H9 (cell line): ENCODE measurements at regions not wholly inside any gene's neighbourhood (a gene's known extent, or its start where the extent isn't known, plus 50 kb on each side); places are given as distances from the start of the nearest gene placed in this dataset.

ENCODE experiments used
- DNase-seq: peaks from one replicate; pipeline ENCODE4 v3.0.0-alpha.2; 2017
- H2AFZ ChIP-seq: one replicate; pipeline ENCODE4 v1.6.1; 2013; ENCODE audit warnings: mild to moderate bottlenecking, low read length, control low read depth, moderate library complexity
- H2AK5ac ChIP-seq: 2 replicates; pipeline ENCODE4 v1.6.1; 2013; ENCODE audit warnings: low read length, control low read depth, mixed read lengths; ENCODE audit not compliant: insufficient read length
- H2BK120ac ChIP-seq: one replicate; pipeline ENCODE4 v1.6.1; 2013; ENCODE audit warnings: low read depth, mild to moderate bottlenecking, low read length, control low read depth, inconsistent platforms; ENCODE audit not compliant: poor library complexity, severe bottlenecking
- H2BK12ac ChIP-seq: 2 replicates; pipeline ENCODE4 v1.6.1; 2013; ENCODE audit warnings: low read length, control low read depth, mixed read lengths, low read depth; ENCODE audit not compliant: insufficient read length
- H2BK15ac ChIP-seq: 2 replicates; pipeline ENCODE4 v1.6.1; 2013; ENCODE audit warnings: low read depth, low read length, control low read depth
- H2BK20ac ChIP-seq: one replicate; pipeline ENCODE4 v1.6.1; 2013; ENCODE audit warnings: low read depth, mild to moderate bottlenecking, low read length, control low read depth, inconsistent platforms; ENCODE audit not compliant: poor library complexity, severe bottlenecking
- H2BK5ac ChIP-seq: 2 replicates; pipeline ENCODE4 v1.6.1; 2013; ENCODE audit warnings: low read length, control low read depth, mixed read lengths; ENCODE audit not compliant: insufficient read length
- H3K14ac ChIP-seq: 2 replicates; pipeline ENCODE4 v1.6.1; 2013; ENCODE audit warnings: low read length, control low read depth; ENCODE audit not compliant: insufficient read depth
- H3K18ac ChIP-seq: 2 replicates; pipeline ENCODE4 v1.6.1; 2013; ENCODE audit warnings: low read depth, mild to moderate bottlenecking, mixed read lengths, low read length, control low read depth; ENCODE audit not compliant: insufficient read length
- H3K23ac ChIP-seq: 2 replicates; pipeline ENCODE4 v1.6.1; 2013; ENCODE audit warnings: low read length, control low read depth, mixed read lengths, low read depth; ENCODE audit not compliant: insufficient read length
- H3K23me2 ChIP-seq: 2 replicates; pipeline ENCODE4 v1.6.1; 2013; ENCODE audit warnings: low read depth, mild to moderate bottlenecking, mixed read lengths, low read length, control low read depth; ENCODE audit not compliant: insufficient read length, poor library complexity, severe bottlenecking
- H3K27ac ChIP-seq: 2 replicates; pipeline ENCODE4 v1.5.1; 2013; ENCODE audit warnings: low read length, control low read depth, mixed read lengths, low read depth; ENCODE audit not compliant: insufficient read length
- H3K27me3 ChIP-seq: 2 replicates; pipeline ENCODE4 v1.6.1; 2013; ENCODE audit warnings: low read length, control low read depth, inconsistent platforms; ENCODE audit not compliant: insufficient read depth
- H3K4ac ChIP-seq: 2 replicates; pipeline ENCODE4 v1.6.1; 2013; ENCODE audit warnings: low read depth, mild to moderate bottlenecking, control low read depth, inconsistent platforms, low read length, moderate library complexity
- H3K4me1 ChIP-seq: 2 replicates; pipeline ENCODE4 v1.6.1; 2013; ENCODE audit warnings: low read length, control low read depth, inconsistent platforms; ENCODE audit not compliant: insufficient read depth
- H3K4me2 ChIP-seq: 2 replicates; pipeline ENCODE4 v1.6.1; 2013; ENCODE audit warnings: low read length, control low read depth, mixed read lengths; ENCODE audit not compliant: insufficient read length, insufficient read depth
- H3K56ac ChIP-seq: 2 replicates; pipeline ENCODE4 v1.6.1; 2013; ENCODE audit warnings: low read depth, mild to moderate bottlenecking, mixed read lengths, low read length, control low read depth; ENCODE audit not compliant: insufficient read length
- H3K79me1 ChIP-seq: 2 replicates; pipeline ENCODE4 v1.6.1; 2013; ENCODE audit warnings: low read depth, mild to moderate bottlenecking, moderate library complexity, low read length, control low read depth, inconsistent platforms; ENCODE audit not compliant: insufficient read depth, poor library complexity, severe bottlenecking
- H3K79me2 ChIP-seq: 2 replicates; pipeline ENCODE4 v1.6.1; 2013; ENCODE audit warnings: low read length, control low read depth, inconsistent platforms; ENCODE audit not compliant: insufficient read depth
- H3K9ac ChIP-seq: 2 replicates; pipeline ENCODE4 v1.6.1; 2013; ENCODE audit warnings: low read length, control low read depth, mixed read lengths; ENCODE audit not compliant: insufficient read length; ENCODE audit errors: extremely low read depth
- H3K9me3 ChIP-seq: one replicate; pipeline ENCODE4 v1.6.1; 2013; ENCODE audit warnings: low read depth, low read length, inconsistent platforms; ENCODE audit not compliant: control insufficient read depth
- H3T11ph ChIP-seq: one replicate; pipeline ENCODE4 v1.6.1; 2013; ENCODE audit warnings: mild to moderate bottlenecking, low read length, control low read depth, inconsistent platforms
- H4K20me1 ChIP-seq: one replicate; pipeline ENCODE4 v1.6.1; 2013; ENCODE audit not compliant: control insufficient read depth, insufficient read length, insufficient read depth
- H4K5ac ChIP-seq: 2 replicates; pipeline ENCODE4 v1.6.1; 2013; ENCODE audit warnings: low read depth, mild to moderate bottlenecking, mixed read lengths, low read length, control low read depth; ENCODE audit not compliant: insufficient read length
- H4K8ac ChIP-seq: replicated peaks from 2 replicates; pipeline ENCODE4 v1.6.1; 2013; ENCODE audit warnings: low read length, control low read depth, mixed read lengths, low read depth; ENCODE audit not compliant: insufficient read length
- H4K91ac ChIP-seq: 2 replicates; pipeline ENCODE4 v1.6.1; 2013; ENCODE audit warnings: low read depth, mild to moderate bottlenecking, moderate library complexity, mixed read lengths, low read length, control low read depth; ENCODE audit not compliant: insufficient read length
- H3K27ac Mint-ChIP-seq, 3 experiments: 2 replicates in 2 of 3; 3 replicates in 1 of 3; pipeline ENCODE4 v1.8.0; 2020 to 2021; ENCODE audit warnings: mixed read lengths in 3 of 3, mild to moderate bottlenecking in 1 of 3, moderate library complexity in 1 of 3
- H3K27me3 Mint-ChIP-seq: 2 replicates; pipeline ENCODE4 v1.8.0; 2021; ENCODE audit warnings: low read depth, mild to moderate bottlenecking, moderate library complexity, mixed read lengths
- H3K36me3 Mint-ChIP-seq, 3 experiments: 2 replicates in 2 of 3; 3 replicates in 1 of 3; pipeline ENCODE4 v1.8.0; 2020 to 2021; ENCODE audit warnings: low read depth in 3 of 3, mixed read lengths in 3 of 3; ENCODE audit not compliant: insufficient read depth in 1 of 3
- H3K4me1 Mint-ChIP-seq, 2 experiments: 2 replicates each; pipeline ENCODE4 v1.8.0; 2020; ENCODE audit warnings: mixed read lengths in 2 of 2
- H3K4me3 Mint-ChIP-seq, 2 experiments: 2 replicates in 1 of 2; 3 replicates in 1 of 2; pipeline ENCODE4 v1.8.0; 2020 to 2021; ENCODE audit warnings: mild to moderate bottlenecking in 2 of 2, mixed read lengths in 2 of 2, moderate library complexity in 1 of 2
- H3K9me3 Mint-ChIP-seq, 2 experiments: 2 replicates in 1 of 2; 3 replicates in 1 of 2; pipeline ENCODE4 v1.8.0; 2020; ENCODE audit warnings: mild to moderate bottlenecking in 2 of 2, mixed read lengths in 2 of 2, moderate library complexity in 1 of 2
- WGBS: extraction: QIAGEN DNeasy Blood & Tissue Kit; methylation state at CpG from one replicate; pipeline ENCODE4 v1.1.7; 2013; ENCODE audit warnings: missing lambda C conversion rate, low lambda C conversion rate, mixed read lengths; ENCODE audit not compliant: insufficient read length; ENCODE audit errors: extremely low coverage; 5-methylcytosine and 5-hydroxymethylcytosine counted together
- TF ChIP-seq, protein P1 (sequence below): fragments of 200-600 bp; sonication (generic); conservative IDR thresholded peaks from 3 replicates; pipeline ENCODE4 v1.8.0; 2021; ENCODE audit warnings: antibody characterized with exemption, mild to moderate bottlenecking

DNA sequence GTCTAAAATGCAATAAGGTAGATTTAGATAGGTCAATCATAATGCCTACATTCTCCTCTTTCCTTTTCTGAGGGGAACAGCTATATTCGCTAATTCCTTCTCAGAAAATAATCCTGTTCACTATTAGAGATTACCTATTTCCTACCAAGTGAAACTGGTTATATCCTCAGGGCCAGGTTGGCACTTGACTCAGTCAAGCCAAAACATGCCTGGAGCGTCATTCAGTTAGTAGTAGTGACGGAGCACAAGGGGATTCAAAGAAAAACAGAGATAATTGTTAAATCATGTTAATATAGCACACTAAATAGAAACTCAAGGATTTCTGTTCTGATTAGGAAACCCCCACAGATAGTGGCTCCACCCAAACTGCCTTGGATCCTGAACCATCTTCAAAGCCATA, 515.4 kb upstream of the PTPRD start:
- no peaks in the 10 kb centered on the region for H3K23me2 ChIP-seq
- no peak overlapping the region for H3K56ac ChIP-seq
- peaks cover 3% of the 10 kb centered on the region in 3 experiments; a peak in 6 of 7 replicates for H3K36me3 Mint-ChIP-seq
- H3K14ac ChIP-seq = no peak overlapping the region
- H4K20me1 ChIP-seq = no peaks in the 10 kb centered on the region
- H3K9me3 ChIP-seq = no peaks in the 10 kb centered on the region
- H2BK5ac ChIP-seq = no peak overlapping the region
- WGBS = no CpG with 5 or more reads among the region's 3 CpGs
- no peak overlapping the region for H3K18ac ChIP-seq
- no peaks in the 10 kb centered on the region for H3K27me3 Mint-ChIP-seq
- H3K9me3 Mint-ChIP-seq = peaks cover 2% of the 10 kb centered on the region in 2 experiments; a peak in 4 of 5 replicates
- no peak overlapping the region for H4K91ac ChIP-seq
- no peaks in the 10 kb centered on the region for H3K79me1 ChIP-seq
- H2BK120ac ChIP-seq = no peak overlapping the region
- no peaks in the 10 kb centered on the region for H3K27me3 ChIP-seq
- no peak overlapping the region for H3K4me3 Mint-ChIP-seq
- no peak overlapping the region for H2BK15ac ChIP-seq
- TF ChIP-seq, protein P1, sequence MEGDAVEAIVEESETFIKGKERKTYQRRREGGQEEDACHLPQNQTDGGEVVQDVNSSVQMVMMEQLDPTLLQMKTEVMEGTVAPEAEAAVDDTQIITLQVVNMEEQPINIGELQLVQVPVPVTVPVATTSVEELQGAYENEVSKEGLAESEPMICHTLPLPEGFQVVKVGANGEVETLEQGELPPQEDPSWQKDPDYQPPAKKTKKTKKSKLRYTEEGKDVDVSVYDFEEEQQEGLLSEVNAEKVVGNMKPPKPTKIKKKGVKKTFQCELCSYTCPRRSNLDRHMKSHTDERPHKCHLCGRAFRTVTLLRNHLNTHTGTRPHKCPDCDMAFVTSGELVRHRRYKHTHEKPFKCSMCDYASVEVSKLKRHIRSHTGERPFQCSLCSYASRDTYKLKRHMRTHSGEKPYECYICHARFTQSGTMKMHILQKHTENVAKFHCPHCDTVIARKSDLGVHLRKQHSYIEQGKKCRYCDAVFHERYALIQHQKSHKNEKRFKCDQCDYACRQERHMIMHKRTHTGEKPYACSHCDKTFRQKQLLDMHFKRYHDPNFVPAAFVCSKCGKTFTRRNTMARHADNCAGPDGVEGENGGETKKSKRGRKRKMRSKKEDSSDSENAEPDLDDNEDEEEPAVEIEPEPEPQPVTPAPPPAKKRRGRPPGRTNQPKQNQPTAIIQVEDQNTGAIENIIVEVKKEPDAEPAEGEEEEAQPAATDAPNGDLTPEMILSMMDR = no peak
- no peak overlapping the region for H4K8ac ChIP-seq
- no peak overlapping the region for H2AK5ac ChIP-seq
- peaks cover 1 to 2% of the 10 kb centered on the region in 2 experiments; a peak in 2 of 4 replicates for H3K4me1 Mint-ChIP-seq
- DNase-seq = no peak
- no peak overlapping the region for H3K23ac ChIP-seq
- no peak overlapping the region for H3K27ac ChIP-seq
- no peak overlapping the region for H3T11ph ChIP-seq
- no peak overlapping the region for H2BK12ac ChIP-seq
- H4K5ac ChIP-seq = no peak overlapping the region
- H2BK20ac ChIP-seq = no peak overlapping the region
- H2AFZ ChIP-seq = no peak overlapping the region
- H3K27ac Mint-ChIP-seq = no peak overlapping the region
- H3K4me2 ChIP-seq = no peak overlapping the region
- H3K4ac ChIP-seq = no peak overlapping the region
- no peaks in the 10 kb centered on the region; the same call in 1 of the 2 replicates for H3K79me2 ChIP-seq
- no peak overlapping the region for H3K9ac ChIP-seq
- H3K4me1 ChIP-seq = no peaks in the 10 kb centered on the region
